LNCAP (cell line): ENCODE measurements at regions not wholly inside any gene's neighbourhood (a gene's known extent, or its start where the extent isn't known, plus 50 kb on each side); places are given as distances from the start of the nearest gene placed in this dataset.

Experiments
- CTCF ChIP-seq: fragments of 450-650 bp; IDR thresholded peaks from 2 replicates; pipeline ENCODE4 v1.5.1; 2017; ENCODE audit warnings: mild to moderate bottlenecking

GRCh38 chr3:59391131-59391530 is 341.3 kb upstream of the CFAP20DC start:
- TF ChIP-seq CTCF, result no peak

- no peak for TF ChIP-seq CTCF
These were observed 338.9 kb upstream of the CFAP20DC start for GRCh38 chr3:59388555-59389270.

GRCh38 chr3:59386165-59386564 is 336.3 kb upstream of the CFAP20DC start:
- no peak for TF ChIP-seq CTCF

GRCh38 chr3:59385547-59385946 is 335.7 kb upstream of the CFAP20DC start:
- TF ChIP-seq CTCF, result no peak

- TF ChIP-seq CTCF, result no peak
These were observed 331.5 kb upstream of the CFAP20DC start for GRCh38 chr3:59381282-59381681.

GRCh38 chr3:59380146-59380545 is 330.3 kb upstream of the CFAP20DC start:
- no peak for TF ChIP-seq CTCF

GRCh38 chr3:59374818-59375211 is 325.0 kb upstream of the CFAP20DC start:
- TF ChIP-seq CTCF, result no peak
